Activated T-cell treated with anti-CD3 and anti-CD28 coated beads, Interleukin-2, amount 50 U/mL, for 72 hours (primary cell): ENCODE measurements at regions not wholly inside any gene's neighbourhood (a gene's known extent, or its start where the extent isn't known, plus 50 kb on each side); places are given as distances from the start of the nearest gene placed in this dataset.

Source experiments
- ATAC-seq, 2 donors: fragments of 150-1000 bp; cut with Tn5 transposase; replicated peaks in 1 of 2; 2 replicates each; pipeline ENCODE4 v1.10.0; 2021; ENCODE audit warnings: moderate library complexity in 2 of 2, mild to moderate bottlenecking in 1 of 2
- DNase-seq, 2 donors: peaks; one replicate each; pipeline ENCODE4 v3.0.0; 2021 to 2022; ENCODE audit warnings: mixed read lengths in 1 of 2
- H3K27ac Mint-ChIP-seq: one replicate; pipeline ENCODE4 v1.8.0; 2022; ENCODE audit warnings: mild to moderate bottlenecking, moderate library complexity, mixed read lengths
- H3K27me3 Mint-ChIP-seq: one replicate; pipeline ENCODE4 v1.8.0; 2022; ENCODE audit warnings: low read depth, mixed read lengths
- H3K36me3 Mint-ChIP-seq, 2 donors: one replicate each; pipeline ENCODE4 v1.8.0; 2022; ENCODE audit warnings: mixed read lengths in 2 of 2, mild to moderate bottlenecking in 1 of 2; ENCODE audit not compliant: insufficient read depth in 2 of 2
- H3K4me1 Mint-ChIP-seq: one replicate; pipeline ENCODE4 v1.8.0; 2022; ENCODE audit warnings: low read depth, mixed read lengths
- H3K4me3 Mint-ChIP-seq, 2 donors: one replicate each; pipeline ENCODE4 v1.8.0; 2022; ENCODE audit warnings: mild to moderate bottlenecking in 2 of 2, mixed read lengths in 2 of 2, moderate library complexity in 2 of 2
- H3K9me3 Mint-ChIP-seq, 2 donors: one replicate each; pipeline ENCODE4 v1.8.0; 2022; ENCODE audit warnings: mixed read lengths in 2 of 2

GRCh38 chr7:50182759-50183158 is 89.7 kb upstream of the ZPBP start:
- Mint-ChIP-seq H3K4me1 (peaks cover 11% of the 10 kb centered on the region), H3K4me3 (no peak overlapping the region), H3K27me3 (no peaks in the 10 kb centered on the region), H3K36me3 (no peaks in the 10 kb centered on the region), H3K9me3 (no peaks in the 10 kb centered on the region), H3K27ac (no peak overlapping the region)
- ATAC-seq (no peak), DNase-seq (no peak)

- H3K9me3 Mint-ChIP-seq: no peaks in the 10 kb centered on the region
- ATAC-seq (no peak), DNase-seq (no peak)
- no peak overlapping the region for H3K27ac Mint-ChIP-seq
- H3K4me1 Mint-ChIP-seq: peaks cover 11% of the 10 kb centered on the region
- no peaks in the 10 kb centered on the region for H3K27me3 Mint-ChIP-seq
- no peaks in the 10 kb centered on the region for H3K36me3 Mint-ChIP-seq
- no peak overlapping the region for H3K4me3 Mint-ChIP-seq
Observed at GRCh38 chr7:50181081-50181480, 88.0 kb upstream of the ZPBP start.

- Mint-ChIP-seq H3K9me3 (no peaks in the 10 kb centered on the region), H3K4me3 (no peak overlapping the region), H3K27ac (no peak overlapping the region), H3K4me1 (peaks cover 5% of the 10 kb centered on the region), H3K36me3 (peaks cover 0 to 3% of the 10 kb centered on the region in 2 donors), H3K27me3 (no peaks in the 10 kb centered on the region)
- ATAC-seq (no peak), DNase-seq (no peak)
Observed at GRCh38 chr7:50178166-50178565, 85.1 kb upstream of the ZPBP start.

- ATAC-seq (no peak), DNase-seq (no peak)
- H3K4me3 Mint-ChIP-seq: no peak overlapping the region
- no peaks in the 10 kb centered on the region for H3K27me3 Mint-ChIP-seq
- H3K36me3 Mint-ChIP-seq: peaks cover 0 to 3% of the 10 kb centered on the region in 2 donors
- H3K4me1 Mint-ChIP-seq: no peaks in the 10 kb centered on the region
- no peaks in the 10 kb centered on the region for H3K9me3 Mint-ChIP-seq
- no peak overlapping the region for H3K27ac Mint-ChIP-seq
Observed at GRCh38 chr7:50174948-50175347, 81.9 kb upstream of the ZPBP start.

GRCh38 chr7:50166997-50167965 is 74.2 kb upstream of the ZPBP start:
- Mint-ChIP-seq H3K27ac (peak overlapping the region; percentile 57), H3K9me3 (no peaks in the 10 kb centered on the region), H3K4me3 (peak overlapping the region; percentile 40 to 64), H3K4me1 (peaks cover 60% of the 10 kb centered on the region), H3K27me3 (no peaks in the 10 kb centered on the region), H3K36me3 (no peaks in the 10 kb centered on the region)
- DNase-seq: no peak
- peak; percentile 63 to 68 for ATAC-seq

- ATAC-seq: peak; percentile 53 to 62
- no peaks in the 10 kb centered on the region for H3K9me3 Mint-ChIP-seq
- H3K27ac Mint-ChIP-seq: peak overlapping the region; percentile 63
- peaks cover 74% of the 10 kb centered on the region for H3K4me1 Mint-ChIP-seq
- no peaks in the 10 kb centered on the region for H3K36me3 Mint-ChIP-seq
- H3K4me3 Mint-ChIP-seq: peak overlapping the region; percentile 39 to 44
- DNase-seq: no peak
- H3K27me3 Mint-ChIP-seq: no peaks in the 10 kb centered on the region
Observed at GRCh38 chr7:50164559-50165170, 71.6 kb upstream of the ZPBP start.

GRCh38 chr7:50160206-50160605 is 67.2 kb upstream of the ZPBP start:
- Mint-ChIP-seq H3K36me3 (peaks cover 0 to 2% of the 10 kb centered on the region in 2 donors), H3K27me3 (no peaks in the 10 kb centered on the region), H3K4me1 (peaks cover 53% of the 10 kb centered on the region), H3K4me3 (no peak overlapping the region), H3K27ac (no peak overlapping the region), H3K9me3 (no peaks in the 10 kb centered on the region)
- DNase-seq (no peak), ATAC-seq (no peak)

- H3K9me3 Mint-ChIP-seq: peaks cover 1 to 4% of the 10 kb centered on the region in 2 donors
- peaks cover 0 to 5% of the 10 kb centered on the region in 2 donors for H3K36me3 Mint-ChIP-seq
- no peak for DNase-seq
- peaks cover 53% of the 10 kb centered on the region for H3K4me1 Mint-ChIP-seq
- H3K27me3 Mint-ChIP-seq: no peaks in the 10 kb centered on the region
- H3K27ac Mint-ChIP-seq: no peak overlapping the region
- no peak for ATAC-seq
- no peak overlapping the region for H3K4me3 Mint-ChIP-seq
Observed at GRCh38 chr7:50159154-50159553, 66.1 kb upstream of the ZPBP start.

- peak overlapping the region; percentile 88 for H3K27ac Mint-ChIP-seq
- peak; percentile 22 to 25 for ATAC-seq
- DNase-seq: no peak
- H3K4me3 Mint-ChIP-seq: peak overlapping the region; percentile 82 to 92
- peaks cover 69% of the 10 kb centered on the region for H3K4me1 Mint-ChIP-seq
- H3K9me3 Mint-ChIP-seq: peaks cover 1 to 5% of the 10 kb centered on the region in 2 donors
- H3K27me3 Mint-ChIP-seq: no peaks in the 10 kb centered on the region
- peaks cover 0 to 5% of the 10 kb centered on the region in 2 donors for H3K36me3 Mint-ChIP-seq
Observed at GRCh38 chr7:50156706-50157105, 63.7 kb upstream of the ZPBP start.

- H3K9me3 Mint-ChIP-seq: peaks cover 1 to 5% of the 10 kb centered on the region in 2 donors
- peak; percentile 69 to 77 for ATAC-seq
- H3K27ac Mint-ChIP-seq: peak overlapping the region; percentile 88
- H3K27me3 Mint-ChIP-seq: no peaks in the 10 kb centered on the region
- H3K36me3 Mint-ChIP-seq: peaks cover 0 to 5% of the 10 kb centered on the region in 2 donors
- DNase-seq: no peak
- peaks cover 72% of the 10 kb centered on the region for H3K4me1 Mint-ChIP-seq
- peak overlapping the region; percentile 82 to 92 for H3K4me3 Mint-ChIP-seq
Observed at GRCh38 chr7:50156163-50156562, 63.1 kb upstream of the ZPBP start.

- Mint-ChIP-seq H3K27me3 (no peaks in the 10 kb centered on the region), H3K9me3 (peaks cover 1 to 5% of the 10 kb centered on the region in 2 donors), H3K36me3 (peaks cover 0 to 5% of the 10 kb centered on the region in 2 donors), H3K4me3 (peak overlapping the region; percentile 82 to 92), H3K27ac (peak overlapping the region; percentile 88), H3K4me1 (peaks cover 72% of the 10 kb centered on the region)
- DNase-seq (no peak), ATAC-seq (peak; percentile 42 to 66)
Observed at GRCh38 chr7:50155755-50156154, 62.7 kb upstream of the ZPBP start.

- Mint-ChIP-seq H3K9me3 (peaks cover 1 to 5% of the 10 kb centered on the region in 2 donors), H3K4me3 (no peak overlapping the region), H3K36me3 (peaks cover 0 to 5% of the 10 kb centered on the region in 2 donors), H3K4me1 (peaks cover 81% of the 10 kb centered on the region), H3K27ac (no peak overlapping the region), H3K27me3 (no peaks in the 10 kb centered on the region)
- DNase-seq: no peak
- no peak for ATAC-seq
Observed at GRCh38 chr7:50153995-50154394, 60.9 kb upstream of the ZPBP start.

GRCh38 chr7:50153148-50153547 is 60.1 kb upstream of the ZPBP start:
- ATAC-seq: no peak
- Mint-ChIP-seq H3K27ac (no peak overlapping the region), H3K9me3 (peaks cover 1 to 5% of the 10 kb centered on the region in 2 donors), H3K36me3 (peaks cover 0 to 5% of the 10 kb centered on the region in 2 donors), H3K4me3 (no peak overlapping the region), H3K27me3 (no peaks in the 10 kb centered on the region), H3K4me1 (peaks cover 89% of the 10 kb centered on the region)
- DNase-seq: no peak
